ENCODE measurements at regions not wholly inside any gene's neighbourhood (a gene's known extent, or its start where the extent isn't known, plus 50 kb on each side); places are given as distances from the start of the nearest gene placed in this dataset.

DNA sequence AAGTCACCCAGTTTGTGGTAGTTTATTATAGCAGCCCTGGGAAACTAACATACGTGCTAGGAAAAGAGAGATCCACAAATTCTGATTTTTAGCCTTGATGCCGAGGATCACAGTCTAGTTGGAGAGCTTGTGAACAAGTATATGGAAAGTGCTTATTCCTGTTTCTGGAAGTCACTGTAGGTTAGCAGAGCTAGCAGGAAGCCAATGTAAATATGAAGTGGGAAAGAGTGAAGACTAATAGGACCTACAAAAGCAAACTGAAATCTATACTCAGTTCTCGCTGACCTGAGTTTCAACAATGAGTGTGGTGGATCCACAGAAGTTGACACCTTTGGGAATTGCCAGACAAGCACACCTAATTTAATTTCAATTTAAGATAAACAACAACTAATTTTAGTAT, 254.9 kb downstream of the PLK2 start (continued):
- TF ChIP-seq JUN (IDR thresholded peaks at IDR 0.05; ENCODE audit: low read depth, low read length) (no peak), SIX5 (IDR thresholded peaks at IDR 0.05; ENCODE audit: low read depth, low read length) (no peak), SRF (IDR thresholded peaks at IDR 0.05; ENCODE audit: low read depth, low read length) (no peak), SP2 (IDR thresholded peaks at IDR 0.05; ENCODE audit: low read length) (no peak), CBX5 (IDR thresholded peaks at IDR 0.05; ENCODE audit: low read depth, low read length) (no peak)

Measured in H1 (cell line).